ENCODE measurements at regions not wholly inside any gene's neighbourhood (a gene's known extent, or its start where the extent isn't known, plus 50 kb on each side); places are given as distances from the start of the nearest gene placed in this dataset.
"Not testable (repeated sequence)": the region's sequence is repeated elsewhere in the genome, so short reads cannot be mapped to it uniquely, and the experiment has no call there.

DNA sequence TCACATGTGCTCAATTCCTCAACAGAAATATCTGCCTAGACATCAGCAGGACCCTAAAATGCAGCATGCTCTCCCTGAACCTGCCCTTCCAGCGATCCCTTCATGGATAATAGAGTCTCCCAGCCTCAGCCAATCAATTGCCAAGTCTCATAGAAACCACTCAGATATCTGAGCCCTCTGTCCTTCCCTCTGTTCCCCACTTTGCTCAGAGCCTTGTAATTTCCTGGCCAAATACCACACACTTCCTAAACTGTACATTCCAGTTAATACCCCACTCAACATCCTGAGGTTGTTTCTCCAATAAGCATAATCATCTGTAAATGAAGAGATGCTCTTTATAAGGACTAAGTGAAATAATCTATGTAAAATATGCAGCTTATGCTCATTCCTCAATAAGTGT is 59.3 kb upstream of the PTGFRN start:
- ChIA-PET CTCF (ENCODE audit: partially characterized antibody) (interaction anchor here (0.5 kb wide), 1 partner anchor 204 kb away, joined by 3 read pairs; no protein-coding TSS in a partner anchor), POLR2A (ENCODE audit: partially characterized antibody) (no interaction called here)
- intact Hi-C loops (cut with micrococcal nuclease) = no loop called here
- Mint-ChIP-seq H3K9me3 (no peaks in the 10 kb centered on the region), H3K36me3 (no peaks in the 10 kb centered on the region), H3K4me1 (peaks cover 10 to 21% (median 16%) of the 10 kb centered on the region in 4 donors), H3K27ac (no peak overlapping the region), H3K4me3 (no peak overlapping the region), H3K27me3 (no peaks in the 10 kb centered on the region)
- Histone ChIP-seq H3K4me3 (ENCODE audit: low read length in 2 of 2) (no peak overlapping the region), H3K27me3 (ENCODE audit: insufficient read depth, low read length) (no peaks in the 10 kb centered on the region), H3K4me1 (ENCODE audit: insufficient read depth, low read length) (peaks cover 3% of the 10 kb centered on the region), H3K36me3 (ENCODE audit: insufficient read depth, low read length) (no peaks in the 10 kb centered on the region), H3K9me3 (ENCODE audit: control insufficient read depth in 1 of 2, low read length in 2 of 2) (no peaks in the 10 kb centered on the region), H3K27ac (ENCODE audit: low read depth, low read length) (no peak overlapping the region)
- DNase-seq = no peak

DNA sequence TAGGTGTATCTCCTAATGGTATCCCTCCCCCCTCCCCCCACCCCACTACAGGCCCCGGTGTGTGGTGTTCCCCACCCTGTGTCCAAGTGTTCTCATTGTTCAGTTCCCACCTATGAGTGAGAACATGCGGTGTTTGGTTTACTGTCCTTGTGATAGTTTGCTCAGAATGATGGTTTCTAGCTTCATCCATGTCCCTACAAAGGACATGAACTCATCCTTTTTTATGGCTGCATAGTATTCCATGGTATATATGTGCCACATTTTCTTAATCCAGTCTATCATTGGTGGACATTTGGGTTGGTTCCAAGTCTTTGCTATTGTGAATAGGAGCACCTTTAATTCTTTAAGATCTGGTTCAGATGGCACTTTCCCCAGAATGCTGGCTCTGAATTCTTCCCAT is 58.5 kb upstream of the PTGFRN start:
- POLR2A ChIA-PET (ENCODE audit: partially characterized antibody); H3K9me3 Mint-ChIP-seq; H3K36me3 Mint-ChIP-seq; H3K4me1 ChIP-seq (ENCODE audit: insufficient read depth, low read length); H3K9me3 ChIP-seq (ENCODE audit: control insufficient read depth in 1 of 2, low read length in 2 of 2); H3K4me3 Mint-ChIP-seq; H3K36me3 ChIP-seq (ENCODE audit: insufficient read depth, low read length); CTCF ChIA-PET (ENCODE audit: partially characterized antibody); intact Hi-C loops (cut with micrococcal nuclease); DNase-seq; H3K27me3 Mint-ChIP-seq; H3K27ac ChIP-seq (ENCODE audit: low read depth, low read length); H3K4me3 ChIP-seq (ENCODE audit: low read length in 2 of 2); H3K27me3 ChIP-seq (ENCODE audit: insufficient read depth, low read length); H3K27ac Mint-ChIP-seq: not testable (repeated sequence)
- H3K4me1 Mint-ChIP-seq = peaks cover 10 to 21% (median 16%) of the 10 kb centered on the region in 4 donors

- ChIA-PET CTCF (ENCODE audit: partially characterized antibody) (interaction anchor here (1.0 to 6.9 kb wide), 2 partner anchors 27 to 203 kb away, joined by 3 to 87 read pairs; no protein-coding TSS in a partner anchor), POLR2A (ENCODE audit: partially characterized antibody) (interaction anchor here (5.6 kb wide), 1 partner anchor 26 kb away, joined by 24 read pairs; no protein-coding TSS in a partner anchor)
- Histone ChIP-seq H3K4me3 (ENCODE audit: low read length in 2 of 2) (no peak overlapping the region), H3K27ac (ENCODE audit: low read depth, low read length) (no peak overlapping the region), H3K9me3 (ENCODE audit: control insufficient read depth in 1 of 2, low read length in 2 of 2) (no peaks in the 10 kb centered on the region), H3K4me1 (ENCODE audit: insufficient read depth, low read length) (peaks cover 4% of the 10 kb centered on the region), H3K36me3 (ENCODE audit: insufficient read depth, low read length) (no peaks in the 10 kb centered on the region), H3K27me3 (ENCODE audit: insufficient read depth, low read length) (no peaks in the 10 kb centered on the region)
- H3K4me3 Mint-ChIP-seq = no peak overlapping the region
- H3K27ac Mint-ChIP-seq = peak overlapping the region in 1 of 7 donors; percentile 9
- intact Hi-C loops (cut with micrococcal nuclease) = no loop called here
- DNase-seq = no peak
- H3K9me3 Mint-ChIP-seq = no peaks in the 10 kb centered on the region
- no peaks in the 10 kb centered on the region for H3K27me3 Mint-ChIP-seq
- peaks cover 10 to 21% (median 16%) of the 10 kb centered on the region in 4 donors for H3K4me1 Mint-ChIP-seq
- no peaks in the 10 kb centered on the region for H3K36me3 Mint-ChIP-seq
Observed at GRCh38 chr1:116851846-116852245, 57.9 kb upstream of the PTGFRN start.

- Histone ChIP-seq H3K9me3 (ENCODE audit: control insufficient read depth in 1 of 2, low read length in 2 of 2) (no peaks in the 10 kb centered on the region), H3K4me1 (ENCODE audit: insufficient read depth, low read length) (peaks cover 4% of the 10 kb centered on the region), H3K4me3 (ENCODE audit: low read length in 2 of 2) (no peak overlapping the region), H3K27ac (ENCODE audit: low read depth, low read length) (no peak overlapping the region), H3K36me3 (ENCODE audit: insufficient read depth, low read length) (no peaks in the 10 kb centered on the region), H3K27me3 (ENCODE audit: insufficient read depth, low read length) (no peaks in the 10 kb centered on the region)
- no peaks in the 10 kb centered on the region for H3K9me3 Mint-ChIP-seq
- intact Hi-C loops (cut with micrococcal nuclease) = no loop called here
- H3K27ac Mint-ChIP-seq = no peak overlapping the region
- ChIA-PET POLR2A (ENCODE audit: partially characterized antibody) (interaction anchor here (1.0 to 5.6 kb wide), 2 partner anchors 8 to 26 kb away, joined by 3 to 24 read pairs; no protein-coding TSS in a partner anchor), CTCF (ENCODE audit: partially characterized antibody) (interaction anchor here (1.0 to 6.9 kb wide), 3 partner anchors 26 to 203 kb away, joined by 3 to 87 read pairs (median 7); no protein-coding TSS in a partner anchor)
- no peak overlapping the region for H3K4me3 Mint-ChIP-seq
- DNase-seq = no peak
- H3K27me3 Mint-ChIP-seq = no peaks in the 10 kb centered on the region
- H3K4me1 Mint-ChIP-seq = peaks cover 10 to 21% (median 16%) of the 10 kb centered on the region in 4 donors
- H3K36me3 Mint-ChIP-seq = no peaks in the 10 kb centered on the region
Observed at GRCh38 chr1:116852367-116852766, 57.3 kb upstream of the PTGFRN start.

GRCh38 chr1:116852910-116853309 is 56.8 kb upstream of the PTGFRN start:
- Histone ChIP-seq H3K27ac (ENCODE audit: low read depth, low read length) (no peak overlapping the region), H3K4me1 (ENCODE audit: insufficient read depth, low read length) (peaks cover 4% of the 10 kb centered on the region), H3K27me3 (ENCODE audit: insufficient read depth, low read length) (no peaks in the 10 kb centered on the region), H3K4me3 (ENCODE audit: low read length in 2 of 2) (no peak overlapping the region), H3K9me3 (ENCODE audit: control insufficient read depth in 1 of 2, low read length in 2 of 2) (no peaks in the 10 kb centered on the region), H3K36me3 (ENCODE audit: insufficient read depth, low read length) (no peaks in the 10 kb centered on the region)
- no peaks in the 10 kb centered on the region for H3K9me3 Mint-ChIP-seq
- no peaks in the 10 kb centered on the region for H3K27me3 Mint-ChIP-seq
- peaks cover 8 to 19% (median 16%) of the 10 kb centered on the region in 4 donors for H3K4me1 Mint-ChIP-seq
- DNase-seq = no peak
- intact Hi-C loops (cut with micrococcal nuclease) = no loop called here
- H3K4me3 Mint-ChIP-seq = no peak overlapping the region
- H3K36me3 Mint-ChIP-seq = no peaks in the 10 kb centered on the region
- ChIA-PET POLR2A (ENCODE audit: partially characterized antibody) (interaction anchor here (0.9 to 5.6 kb wide), 3 partner anchors 8 to 200 kb away, joined by 3 to 24 read pairs (median 3); no protein-coding TSS in a partner anchor), CTCF (ENCODE audit: partially characterized antibody) (interaction anchor here (0.7 to 6.9 kb wide), 8 partner anchors 12 to 208 kb away, joined by 3 to 87 read pairs (median 6); partner anchors contain the start of gene TTF2)
- no peak overlapping the region for H3K27ac Mint-ChIP-seq

DNA sequence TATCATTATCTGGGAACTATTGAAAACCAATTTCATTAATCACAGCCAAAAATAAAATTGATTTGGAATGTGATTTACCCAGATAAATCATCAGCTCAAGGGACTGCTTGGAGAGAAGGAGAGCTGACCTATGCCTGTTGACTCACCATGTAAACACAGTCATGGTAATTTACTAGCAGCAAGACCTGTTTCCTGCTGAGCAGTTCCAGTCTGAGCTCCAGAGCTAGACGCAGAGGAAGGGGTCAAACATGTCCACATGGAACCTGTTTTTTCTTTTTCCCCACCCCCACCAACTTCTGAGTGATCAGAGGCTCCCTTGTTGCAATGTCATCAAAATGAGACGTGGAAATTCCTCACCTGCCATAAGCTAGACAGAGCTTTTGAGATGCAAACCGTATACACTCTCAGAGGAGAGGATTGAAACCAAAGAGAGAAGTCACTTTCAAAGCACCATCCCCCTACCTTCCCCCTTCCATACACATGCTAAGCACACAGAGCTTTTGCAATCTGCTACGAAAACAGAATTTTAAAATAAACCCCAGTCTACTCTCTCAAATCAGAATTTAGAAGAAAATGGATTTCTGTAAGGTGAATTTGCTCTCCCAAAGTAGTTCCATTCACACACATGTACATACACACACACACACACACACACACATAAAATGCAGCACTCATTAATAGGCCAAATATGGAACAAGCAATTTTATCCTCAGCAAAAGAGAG is 55.9 kb upstream of the PTGFRN start:
- Histone ChIP-seq H3K27ac (ENCODE audit: low read depth, low read length) (no peak overlapping the region), H3K4me3 (ENCODE audit: low read length in 2 of 2) (no peak overlapping the region), H3K36me3 (ENCODE audit: insufficient read depth, low read length) (no peaks in the 10 kb centered on the region), H3K9me3 (ENCODE audit: control insufficient read depth in 1 of 2, low read length in 2 of 2) (no peaks in the 10 kb centered on the region), H3K4me1 (ENCODE audit: insufficient read depth, low read length) (peaks cover 4% of the 10 kb centered on the region), H3K27me3 (ENCODE audit: insufficient read depth, low read length) (no peaks in the 10 kb centered on the region)
- peak overlapping the region in 5 of 7 donors; percentile 8 to 85 (median 43) for H3K27ac Mint-ChIP-seq
- no peak overlapping the region for H3K4me3 Mint-ChIP-seq
- H3K4me1 Mint-ChIP-seq = peaks cover 8 to 19% (median 15%) of the 10 kb centered on the region in 4 donors
- no peak for DNase-seq
- H3K27me3 Mint-ChIP-seq = no peaks in the 10 kb centered on the region
- H3K36me3 Mint-ChIP-seq = no peaks in the 10 kb centered on the region
- CTCF ChIA-PET (ENCODE audit: partially characterized antibody) = interaction anchor here (0.6 to 6.9 kb wide), 14 partner anchors 12 to 275 kb away, joined by 3 to 87 read pairs (median 4); partner anchors contain the start of gene TTF2
- intact Hi-C loops (cut with micrococcal nuclease) = loop anchor here (1.0 to 2.0 kb wide), 2 partner anchors 81 to 201 kb away; no protein-coding TSS in a partner anchor
- H3K9me3 Mint-ChIP-seq = no peaks in the 10 kb centered on the region
- POLR2A ChIA-PET (ENCODE audit: partially characterized antibody) = interaction anchor here (0.8 to 5.6 kb wide), 6 partner anchors 19 to 513 kb away, joined by 3 to 24 read pairs (median 4); partner anchors contain the start of genes MAN1A2 and TTF2

DNA sequence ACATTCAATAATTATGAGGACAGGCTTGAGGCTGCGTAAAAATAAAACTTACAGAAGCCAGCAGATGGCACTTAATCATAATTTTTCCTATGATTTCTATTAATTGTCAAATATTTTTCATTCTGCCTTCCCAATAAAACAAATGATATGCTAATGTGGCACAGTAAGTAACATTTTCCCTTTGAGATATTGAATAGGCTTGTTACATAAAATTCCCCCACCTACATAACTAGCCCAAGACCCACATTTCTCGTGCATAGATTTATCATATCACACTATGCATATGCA is 55.4 kb upstream of the PTGFRN start:
- no peaks in the 10 kb centered on the region for H3K27me3 ChIP-seq (ENCODE audit: insufficient read depth, low read length)
- Mint-ChIP-seq H3K27me3 (no peaks in the 10 kb centered on the region), H3K4me3 (peak overlapping the region in 1 of 8 donors; percentile 3), H3K36me3 (no peaks in the 10 kb centered on the region), H3K9me3 (no peaks in the 10 kb centered on the region), H3K27ac (peak overlapping the region in 3 of 7 donors; percentile 35 to 85 (median 62)), H3K4me1 (peaks cover 8 to 19% (median 15%) of the 10 kb centered on the region in 4 donors)
- peaks cover 4% of the 10 kb centered on the region for H3K4me1 ChIP-seq (ENCODE audit: insufficient read depth, low read length)
- no peak for DNase-seq
- ChIA-PET POLR2A (ENCODE audit: partially characterized antibody) (interaction anchor here (1.1 to 5.6 kb wide), 4 partner anchors 18 to 206 kb away, joined by 3 to 24 read pairs (median 5); partner anchors contain the start of gene TTF2), CTCF (ENCODE audit: partially characterized antibody) (interaction anchor here (0.6 to 6.9 kb wide), 12 partner anchors 13 to 201 kb away, joined by 3 to 87 read pairs (median 4); no protein-coding TSS in a partner anchor)
- H3K9me3 ChIP-seq (ENCODE audit: control insufficient read depth in 1 of 2, low read length in 2 of 2) = no peaks in the 10 kb centered on the region
- H3K4me3 ChIP-seq (ENCODE audit: low read length in 2 of 2) = no peak overlapping the region
- no peaks in the 10 kb centered on the region for H3K36me3 ChIP-seq (ENCODE audit: insufficient read depth, low read length)
- no peak overlapping the region for H3K27ac ChIP-seq (ENCODE audit: low read depth, low read length)
- intact Hi-C loops (cut with micrococcal nuclease) = loop anchor here (1.0 to 2.0 kb wide), 2 partner anchors 80 to 201 kb away; no protein-coding TSS in a partner anchor
